ENCODE measurements at regions not wholly inside any gene's neighbourhood (a gene's known extent, or its start where the extent isn't known, plus 50 kb on each side); places are given as distances from the start of the nearest gene placed in this dataset.
"Not testable (repeated sequence)": the region's sequence is repeated elsewhere in the genome, so short reads cannot be mapped to it uniquely, and the experiment has no call there.

DNA sequence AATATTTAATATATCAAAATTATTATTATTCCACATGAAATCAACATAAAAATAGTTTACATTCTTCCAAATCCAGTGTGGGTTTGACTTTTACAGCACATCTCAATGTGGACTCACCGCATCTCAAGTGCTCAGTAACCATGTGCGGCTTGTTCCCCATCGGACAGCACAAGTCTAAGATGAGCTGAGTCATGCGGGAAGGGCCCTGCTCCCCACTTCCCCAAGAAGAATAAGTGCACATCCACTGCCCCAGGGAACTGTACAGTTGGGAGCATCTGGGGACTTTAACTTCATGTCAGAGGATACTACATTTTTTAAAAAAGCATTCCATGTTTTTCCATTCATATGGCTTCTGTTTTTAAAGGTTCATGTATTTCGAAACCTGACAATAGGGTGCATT, 325.6 kb downstream of the BTBD3 start:
- Histone ChIP-seq H3K9me2 (replicated peaks; ENCODE audit: low read length) (no peaks in the 10 kb centered on the region), H3K9ac (ENCODE audit: low read length) (no peak overlapping the region), H2AFZ (ENCODE audit: low read length) (no peak overlapping the region), H3F3A (ENCODE audit: low read length, unreplicated experiment) (no peaks in the 10 kb centered on the region), H3K4me3 (ENCODE audit: low read length) (no peak overlapping the region), H3K79me2 (ENCODE audit: low read length) (no peaks in the 10 kb centered on the region), H3K9me3 (ENCODE audit: low read length) (no peaks in the 10 kb centered on the region), H3K4me2 (ENCODE audit: low read length) (no peak overlapping the region), H3K36me3 (ENCODE audit: low read depth, low read length) (no peaks in the 10 kb centered on the region), H3K27ac (ENCODE audit: low read length) (no peak overlapping the region), H4K20me1 (ENCODE audit: low read length) (no peaks in the 10 kb centered on the region), H3K27me3 (ENCODE audit: low read length) (peaks cover 53% of the 10 kb centered on the region), H3K4me1 (ENCODE audit: insufficient read depth, low read length) (no peaks in the 10 kb centered on the region)
- no TSS peak for BruUV-seq (replicated peaks)
- intact Hi-C loops (cut with micrococcal nuclease) = no loop called here
- TF ChIP-seq EZH2 (IDR thresholded peaks at IDR 0.05; ENCODE audit: low read length, unreplicated experiment) = no peak
- TF ChIP-seq, protein P1, sequence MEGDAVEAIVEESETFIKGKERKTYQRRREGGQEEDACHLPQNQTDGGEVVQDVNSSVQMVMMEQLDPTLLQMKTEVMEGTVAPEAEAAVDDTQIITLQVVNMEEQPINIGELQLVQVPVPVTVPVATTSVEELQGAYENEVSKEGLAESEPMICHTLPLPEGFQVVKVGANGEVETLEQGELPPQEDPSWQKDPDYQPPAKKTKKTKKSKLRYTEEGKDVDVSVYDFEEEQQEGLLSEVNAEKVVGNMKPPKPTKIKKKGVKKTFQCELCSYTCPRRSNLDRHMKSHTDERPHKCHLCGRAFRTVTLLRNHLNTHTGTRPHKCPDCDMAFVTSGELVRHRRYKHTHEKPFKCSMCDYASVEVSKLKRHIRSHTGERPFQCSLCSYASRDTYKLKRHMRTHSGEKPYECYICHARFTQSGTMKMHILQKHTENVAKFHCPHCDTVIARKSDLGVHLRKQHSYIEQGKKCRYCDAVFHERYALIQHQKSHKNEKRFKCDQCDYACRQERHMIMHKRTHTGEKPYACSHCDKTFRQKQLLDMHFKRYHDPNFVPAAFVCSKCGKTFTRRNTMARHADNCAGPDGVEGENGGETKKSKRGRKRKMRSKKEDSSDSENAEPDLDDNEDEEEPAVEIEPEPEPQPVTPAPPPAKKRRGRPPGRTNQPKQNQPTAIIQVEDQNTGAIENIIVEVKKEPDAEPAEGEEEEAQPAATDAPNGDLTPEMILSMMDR (conservative IDR thresholded peaks at IDR 0.05; ENCODE audit: low read depth, low read length) = no peak
- TF ChIP-seq EZH2phosphoT487 (IDR thresholded peaks at IDR 0.05; ENCODE audit: borderline replicate concordance, low read length) = no peak
- ChIA-PET CTCF (no interaction called here), POLR2A (ENCODE audit: unreplicated experiment) (no interaction called here)
- ATAC-seq (no peak), DNase-seq (no peak)

DNA sequence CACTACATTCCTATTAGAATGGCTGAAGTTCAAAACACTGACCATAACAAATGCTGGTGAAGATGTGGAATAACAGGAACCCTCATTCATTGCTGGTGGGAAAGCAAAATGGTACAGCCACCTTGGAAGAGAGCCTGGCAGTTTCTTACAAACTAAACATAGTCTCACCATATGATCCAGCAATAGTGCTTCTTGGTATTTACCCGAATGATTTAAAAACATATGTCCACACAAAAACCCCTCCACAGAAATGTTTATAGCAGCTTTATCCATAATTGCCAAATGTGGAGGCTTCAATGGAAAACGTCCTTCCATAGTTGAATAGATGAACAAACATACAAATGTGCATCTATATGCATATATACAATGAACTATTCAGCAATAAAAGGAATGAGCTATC, 330.8 kb downstream of the BTBD3 start:
- no peaks in the 10 kb centered on the region for H3K79me2 ChIP-seq (ENCODE audit: low read length)
- no peaks in the 10 kb centered on the region for H3K36me3 ChIP-seq (ENCODE audit: low read depth, low read length)
- no peaks in the 10 kb centered on the region for H3K9me2 ChIP-seq (replicated peaks; ENCODE audit: low read length)
- H3K4me3 ChIP-seq (ENCODE audit: low read length) = no peak overlapping the region
- H3K27me3 ChIP-seq (ENCODE audit: low read length) = peaks cover 36% of the 10 kb centered on the region
- H3K9ac ChIP-seq (ENCODE audit: low read length) = no peak overlapping the region
- H2AFZ ChIP-seq (ENCODE audit: low read length) = no peak overlapping the region
- no peak for ATAC-seq
- no peaks in the 10 kb centered on the region for H3K4me1 ChIP-seq (ENCODE audit: insufficient read depth, low read length)
- POLR2A ChIA-PET (ENCODE audit: unreplicated experiment) = no interaction called here
- no peaks in the 10 kb centered on the region for H3F3A ChIP-seq (ENCODE audit: low read length, unreplicated experiment)
- intact Hi-C loops (cut with micrococcal nuclease) = no loop called here
- H3K9me3 ChIP-seq (ENCODE audit: low read length) = no peaks in the 10 kb centered on the region
- TF ChIP-seq EZH2 (IDR thresholded peaks at IDR 0.05; ENCODE audit: low read length, unreplicated experiment) (no peak), EZH2phosphoT487 (IDR thresholded peaks at IDR 0.05; ENCODE audit: borderline replicate concordance, low read length) (no peak)
- TF ChIP-seq, protein P1 (conservative IDR thresholded peaks at IDR 0.05; ENCODE audit: low read depth, low read length) = no peak
- no TSS peak for BruUV-seq (replicated peaks)
- H4K20me1 ChIP-seq (ENCODE audit: low read length) = no peaks in the 10 kb centered on the region
- no peak overlapping the region for H3K4me2 ChIP-seq (ENCODE audit: low read length)
- no peak overlapping the region for H3K27ac ChIP-seq (ENCODE audit: low read length)
- no peak for DNase-seq
- CTCF ChIA-PET = no interaction called here

DNA sequence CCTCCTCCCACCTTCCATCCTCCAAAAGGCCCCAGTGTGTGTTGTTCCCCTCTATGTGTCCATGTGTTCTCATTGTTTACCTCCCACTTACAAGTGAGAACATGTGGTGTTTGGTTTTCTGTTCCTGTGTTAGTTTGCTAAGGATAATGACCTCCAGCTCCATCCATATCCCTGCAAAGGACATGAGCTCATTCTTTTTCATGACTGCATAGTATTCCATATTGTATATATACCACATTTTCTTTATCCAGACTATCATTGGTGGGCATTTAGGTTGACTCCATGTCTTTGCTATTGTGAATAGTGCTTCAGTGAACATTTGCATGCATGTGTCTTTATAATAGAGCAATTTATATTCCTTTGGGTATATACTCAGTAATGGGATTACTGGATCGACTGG, 333.0 kb downstream of the BTBD3 start:
- H3K9me3 ChIP-seq (ENCODE audit: low read length); H4K20me1 ChIP-seq (ENCODE audit: low read length); H3K4me3 ChIP-seq (ENCODE audit: low read length); POLR2A ChIA-PET (ENCODE audit: unreplicated experiment); BruUV-seq (replicated peaks); CTCF ChIA-PET; DNase-seq; H3K36me3 ChIP-seq (ENCODE audit: low read depth, low read length); H3K4me2 ChIP-seq (ENCODE audit: low read length); intact Hi-C loops (cut with micrococcal nuclease); H3K9ac ChIP-seq (ENCODE audit: low read length); H3F3A ChIP-seq (ENCODE audit: low read length, unreplicated experiment); H3K27ac ChIP-seq (ENCODE audit: low read length); H3K79me2 ChIP-seq (ENCODE audit: low read length); H2AFZ ChIP-seq (ENCODE audit: low read length); H3K4me1 ChIP-seq (ENCODE audit: insufficient read depth, low read length); H3K9me2 ChIP-seq (replicated peaks; ENCODE audit: low read length); ATAC-seq: not testable (repeated sequence)
- peaks cover 15% of the 10 kb centered on the region for H3K27me3 ChIP-seq (ENCODE audit: low read length)

All from PC-3 (cell line).